Endothelial cell (in vitro differentiated cells): ENCODE measurements at regions not wholly inside any gene's neighbourhood (a gene's known extent, or its start where the extent isn't known, plus 50 kb on each side); places are given as distances from the start of the nearest gene placed in this dataset.

Experiments
- DNase-seq: peaks from one replicate; pipeline ENCODE4 v3.0.0; 2021; ENCODE audit warnings: low spot score
- H3K27ac Mint-ChIP-seq: one replicate; pipeline ENCODE4 v1.8.0; 2021; ENCODE audit warnings: mixed read lengths, inconsistent platforms; ENCODE audit not compliant: unreplicated experiment
- H3K27me3 Mint-ChIP-seq: one replicate; pipeline ENCODE4 v1.8.0; 2021; ENCODE audit warnings: mild to moderate bottlenecking, moderate library complexity, mixed read lengths, inconsistent platforms; ENCODE audit not compliant: unreplicated experiment
- H3K36me3 Mint-ChIP-seq: one replicate; pipeline ENCODE4 v1.8.0; 2021; ENCODE audit warnings: mild to moderate bottlenecking, low read depth, mixed read lengths, inconsistent platforms; ENCODE audit not compliant: unreplicated experiment
- H3K4me1 Mint-ChIP-seq: one replicate; pipeline ENCODE4 v1.8.0; 2021; ENCODE audit warnings: mild to moderate bottlenecking, mixed read lengths, inconsistent platforms; ENCODE audit not compliant: unreplicated experiment
- H3K4me3 Mint-ChIP-seq: one replicate; pipeline ENCODE4 v1.8.0; 2021; ENCODE audit warnings: mild to moderate bottlenecking, mixed read lengths, inconsistent platforms; ENCODE audit not compliant: unreplicated experiment
- H3K9me3 Mint-ChIP-seq: one replicate; pipeline ENCODE4 v1.8.0; 2021; ENCODE audit warnings: mixed read lengths, inconsistent platforms; ENCODE audit not compliant: unreplicated experiment
- CTCF ChIP-seq: fragments of 200-600 bp; sonication (generic); IDR thresholded peaks from one replicate; pipeline ENCODE4 v1.5.0; 2021; ENCODE audit warnings: antibody characterized with exemption; ENCODE audit not compliant: unreplicated experiment

- no peaks in the 10 kb centered on the region for H3K36me3 Mint-ChIP-seq
- no peak for DNase-seq
- no peak for TF ChIP-seq CTCF
- no peak overlapping the region for H3K27ac Mint-ChIP-seq
- peaks cover 3% of the 10 kb centered on the region for H3K27me3 Mint-ChIP-seq
- no peak overlapping the region for H3K4me3 Mint-ChIP-seq
- no peaks in the 10 kb centered on the region for H3K9me3 Mint-ChIP-seq
- H3K4me1 Mint-ChIP-seq, result peaks cover 10% of the 10 kb centered on the region
Measured at GRCh38 chr1:81237473-81238089, 563.2 kb upstream of the ADGRL2 start.

- H3K4me1 Mint-ChIP-seq, result peaks cover 10% of the 10 kb centered on the region
- H3K9me3 Mint-ChIP-seq, result no peaks in the 10 kb centered on the region
- no peak for DNase-seq
- TF ChIP-seq CTCF, result no peak
- H3K36me3 Mint-ChIP-seq, result no peaks in the 10 kb centered on the region
- H3K4me3 Mint-ChIP-seq, result no peak overlapping the region
- no peak overlapping the region for H3K27ac Mint-ChIP-seq
- H3K27me3 Mint-ChIP-seq, result no peaks in the 10 kb centered on the region
Measured at GRCh38 chr1:81234237-81234636, 566.5 kb upstream of the ADGRL2 start.

- DNase-seq, result no peak
- no peak for TF ChIP-seq CTCF
Measured at GRCh38 chr1:81233591-81233990, 567.1 kb upstream of the ADGRL2 start.

GRCh38 chr1:81232420-81232819 is 568.3 kb upstream of the ADGRL2 start:
- Mint-ChIP-seq H3K4me1 (peaks cover 3% of the 10 kb centered on the region), H3K9me3 (no peaks in the 10 kb centered on the region), H3K36me3 (no peaks in the 10 kb centered on the region), H3K27me3 (no peaks in the 10 kb centered on the region), H3K27ac (no peak overlapping the region), H3K4me3 (no peak overlapping the region)
- no peak for TF ChIP-seq CTCF
- no peak for DNase-seq

More at GRCh38 chr1:81233591-81233990, 567.1 kb upstream of the ADGRL2 start:
- Mint-ChIP-seq H3K4me3 (no peak overlapping the region), H3K4me1 (peaks cover 10% of the 10 kb centered on the region), H3K27me3 (no peaks in the 10 kb centered on the region), H3K9me3 (no peaks in the 10 kb centered on the region), H3K27ac (no peak overlapping the region), H3K36me3 (no peaks in the 10 kb centered on the region)

GRCh38 chr1:81231729-81232038 is 569.0 kb upstream of the ADGRL2 start:
- Mint-ChIP-seq H3K4me1 (no peaks in the 10 kb centered on the region), H3K27ac (no peak overlapping the region), H3K27me3 (no peaks in the 10 kb centered on the region), H3K9me3 (no peaks in the 10 kb centered on the region), H3K36me3 (no peaks in the 10 kb centered on the region), H3K4me3 (no peak overlapping the region)
- TF ChIP-seq CTCF, result no peak
- DNase-seq, result no peak
